Activated CD4-positive, alpha-beta T cell treated with anti-CD3 and anti-CD28 coated beads, Interleukin-10, Interleukin-2, amounts not matched to agents 100 ng/mL and 50 ng/mL, durations not matched to agents 16 hours and 8 hours (primary cell): ENCODE measurements at regions not wholly inside any gene's neighbourhood (a gene's known extent, or its start where the extent isn't known, plus 50 kb on each side); places are given as distances from the start of the nearest gene placed in this dataset.
"Not testable (repeated sequence)": the region's sequence is repeated elsewhere in the genome, so short reads cannot be mapped to it uniquely, and the experiment has no call there.

Experiments used
- DNase-seq: peaks from one replicate; pipeline ENCODE4 v3.0.0-alpha.2; 2020

GRCh38 chrX:128929271-128930057 lies 593.8 kb downstream of the SMARCA1 start:
- no peak for DNase-seq

GRCh38 chrX:128928636-128929035 lies 594.7 kb downstream of the SMARCA1 start:
- no peak for DNase-seq

- DNase-seq: no peak
Observed at GRCh38 chrX:128927363-128927762, 595.9 kb downstream of the SMARCA1 start.

- DNase-seq: no peak
Observed at GRCh38 chrX:128906753-128907152, 616.5 kb downstream of the SMARCA1 start.

- DNase-seq: no peak
Observed at GRCh38 chrX:128901018-128901417, 622.3 kb downstream of the SMARCA1 start.

- no peak for DNase-seq
Observed at GRCh38 chrX:128897621-128898020, 625.7 kb downstream of the SMARCA1 start.

GRCh38 chrX:128891554-128891953 lies 631.7 kb downstream of the SMARCA1 start:
- no peak for DNase-seq

GRCh38 chrX:128884430-128884829 lies 638.9 kb downstream of the SMARCA1 start:
- DNase-seq: no peak

GRCh38 chrX:128883650-128884049 lies 639.6 kb downstream of the SMARCA1 start:
- no peak for DNase-seq

GRCh38 chrX:128870361-128870760 lies 652.9 kb downstream of the SMARCA1 start:
- DNase-seq: no peak

GRCh38 chrX:128862557-128862956 lies 660.7 kb downstream of the SMARCA1 start:
- no peak for DNase-seq

GRCh38 chrX:128848374-128848773 lies 674.9 kb downstream of the SMARCA1 start:
- DNase-seq: no peak

- DNase-seq: no peak
Observed at GRCh38 chrX:128846385-128846784, 676.9 kb downstream of the SMARCA1 start.

- no peak for DNase-seq
Observed at GRCh38 chrX:128818690-128819089, 704.6 kb downstream of the SMARCA1 start.

- peak; percentile 2 for DNase-seq
Observed at GRCh38 chrX:128816919-128817318, 706.4 kb downstream of the SMARCA1 start.

- DNase-seq: no peak
Observed at GRCh38 chrX:128807367-128807766, 715.9 kb downstream of the SMARCA1 start.

- no peak for DNase-seq
Observed at GRCh38 chrX:128805236-128805635, 718.1 kb downstream of the SMARCA1 start.

- no peak for DNase-seq
Observed at GRCh38 chrX:128804828-128805227, 718.5 kb downstream of the SMARCA1 start.

GRCh38 chrX:128800138-128800537 lies 723.2 kb downstream of the SMARCA1 start:
- DNase-seq: peak; percentile 1

- not testable (repeated sequence) for DNase-seq
Observed at GRCh38 chrX:128783139-128783538, 730.9 kb upstream of the ACTRT1 start.

- DNase-seq: peak; percentile 24
Observed at GRCh38 chrX:128781506-128781905, 729.3 kb upstream of the ACTRT1 start.

GRCh38 chrX:128780934-128781333 lies 728.7 kb upstream of the ACTRT1 start:
- DNase-seq: no peak

GRCh38 chrX:128769495-128769894 lies 717.3 kb upstream of the ACTRT1 start:
- DNase-seq: no peak

- DNase-seq: no peak
Observed at GRCh38 chrX:128759745-128760144, 707.5 kb upstream of the ACTRT1 start.

- no peak for DNase-seq
Observed at GRCh38 chrX:128759177-128759576, 707.0 kb upstream of the ACTRT1 start.
